Astrocyte (in vitro differentiated cells and primary cell): ENCODE measurements at regions not wholly inside any gene's neighbourhood (a gene's known extent, or its start where the extent isn't known, plus 50 kb on each side); places are given as distances from the start of the nearest gene placed in this dataset.

Source experiments
- CTCF ChIP-seq: IDR thresholded peaks from 2 replicates; pipeline ENCODE4 v1.5.1; 2011; ENCODE audit warnings: low read depth, mild to moderate bottlenecking, inconsistent platforms, low read length, moderate library complexity; ENCODE audit not compliant: insufficient read depth
- EZH2 ChIP-seq: IDR thresholded peaks from 2 replicates; pipeline ENCODE4 v1.6.1; 2012; ENCODE audit warnings: mild to moderate bottlenecking, low read length, inconsistent platforms; ENCODE audit not compliant: insufficient read depth

DNA sequence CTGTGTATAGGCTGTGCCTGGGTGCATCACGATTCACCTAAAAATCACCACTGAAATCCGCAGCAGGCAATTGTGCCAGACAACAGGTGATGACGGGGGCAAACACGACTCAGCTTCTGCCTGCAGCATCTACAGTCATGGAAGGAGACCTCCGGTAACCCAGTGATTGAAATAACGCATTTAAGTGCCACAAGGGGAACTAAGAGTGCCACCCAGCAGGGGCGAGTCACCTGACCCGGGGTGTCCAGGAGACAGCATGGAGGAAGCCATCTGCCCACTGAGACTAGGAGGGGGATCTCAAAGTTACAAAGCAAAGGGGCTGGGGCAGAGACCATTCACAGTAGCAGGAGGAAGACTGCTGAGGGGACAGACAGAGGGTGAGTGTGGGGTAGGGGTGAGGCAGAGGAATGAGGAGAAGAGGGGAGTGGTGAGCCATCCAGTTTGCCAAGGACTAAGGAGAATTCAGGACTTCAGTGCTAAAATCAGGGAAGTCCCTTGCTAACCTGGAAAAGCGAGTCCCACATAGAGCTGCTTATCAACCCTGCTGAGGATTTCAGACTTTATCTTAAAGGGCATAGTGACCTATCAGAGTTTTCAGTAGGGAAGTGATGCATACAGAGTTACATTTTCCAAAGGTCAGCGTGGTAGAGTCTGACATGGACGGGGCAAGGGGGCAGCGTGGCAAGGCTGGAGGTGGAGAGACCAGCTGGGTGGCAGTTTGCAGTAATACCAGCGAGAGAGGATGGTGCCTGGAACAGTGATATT lies 256.7 kb upstream of the HES1 start:
- TF ChIP-seq CTCF (no peak), EZH2 (no peak)
